Transverse colon (tissue), 4 donors: ENCODE measurements at regions not wholly inside any gene's neighbourhood (a gene's known extent, or its start where the extent isn't known, plus 50 kb on each side); places are given as distances from the start of the nearest gene placed in this dataset.
A peak's percentile ranks its signal among the peaks of the same experiment; 100 is the strongest.

Experiments used
- DNase-seq: peaks from one replicate; pipeline ENCODE4 v3.0.0-alpha.2; 2019
- H3K27ac ChIP-seq, 4 donors: fragments of 200-600 bp; sonication (generic); 2 replicates each; pipeline ENCODE4 v1.5.1; 2016 to 2018; ENCODE audit warnings: inconsistent platforms in 4 of 4
- H3K27me3 ChIP-seq: fragments of 200-600 bp; sonication (generic); 2 replicates; pipeline ENCODE4 v1.5.1; 2017; ENCODE audit warnings: inconsistent platforms
- H3K36me3 ChIP-seq, 4 donors: fragments of 200-600 bp; sonication (generic); 2 replicates each; pipeline ENCODE4 v1.5.1; 2017 to 2019; ENCODE audit warnings: inconsistent platforms in 4 of 4
- H3K4me1 ChIP-seq, 4 donors: fragments of 200-600 bp; sonication (generic); 2 replicates each; pipeline ENCODE4 v1.5.1; 2017 to 2020; ENCODE audit warnings: inconsistent platforms in 4 of 4
- H3K4me3 ChIP-seq, 4 donors: fragments of 200-600 bp; sonication (generic); 1 replicate in 1 of 4; 2 replicates in 3 of 4; pipeline versions ENCODE4 v1.5.1 to v1.6.1; 2017 to 2019; ENCODE audit warnings: inconsistent platforms in 4 of 4
- H3K9me3 ChIP-seq, 2 donors: fragments of 200-600 bp; sonication (generic); 2 replicates each; pipeline ENCODE4 v1.5.1; 2017 to 2019; ENCODE audit warnings: inconsistent platforms in 2 of 2
- EP300 ChIP-seq: sonication (generic); formaldehyde crosslinking; IDR thresholded peaks from one replicate; pipeline ENCODE4 v1.6.1; 2017; ENCODE audit warnings: antibody characterized with exemption, low read depth
- POLR2A ChIP-seq: fragments of 450-650 bp; IDR thresholded peaks from one replicate; pipeline ENCODE4 v1.6.1; 2016; ENCODE audit warnings: antibody characterized with exemption, mild to moderate bottlenecking, moderate library complexity
- POLR2AphosphoS5 ChIP-seq, 3 donors: sonication (generic); formaldehyde crosslinking; IDR thresholded peaks; one replicate each; pipeline ENCODE4 v1.6.1; 2016; ENCODE audit warnings: antibody characterized with exemption in 3 of 3
- WGBS, 2 donors: methylation state at CpG; one replicate each; pipeline ENCODE4 v1.1.5; 2018; ENCODE audit warnings: low coverage in 1 of 2; 5-methylcytosine and 5-hydroxymethylcytosine counted together
- in situ Hi-C, 4 donors: fragments of 200-750 bp; cut with MboI; loops; one replicate each; pipeline versions ENCODE4 v1.15.0 to v1.15.1; 2017; ENCODE audit warnings: low sequenced_read_pairs in 3 of 4, low pct_ligation_motif_present in 1 of 4, low pct_unique_long_range_greater_than_20kb in 1 of 4
- intact Hi-C: fragments of 100-400 bp; cut with DNase I; formaldehyde crosslinking; loops from one replicate; pipeline ENCODE4 v1.15.1; 2023; ENCODE audit warnings: low total_unique reads
- TF ChIP-seq, protein P1 (sequence below), 5 experiments: fragments of 200-600 bp in 3 of 5; fragments of 450-650 bp in 2 of 5; sonication (generic) in 3 of 5; IDR thresholded peaks; 1 replicate in 2 of 5; 2 replicates in 3 of 5; pipeline ENCODE4 v1.5.1; 2016 to 2017; ENCODE audit warnings: antibody characterized with exemption in 5 of 5, inconsistent platforms in 3 of 5, mild to moderate bottlenecking in 2 of 5, moderate library complexity in 1 of 5

DNA sequence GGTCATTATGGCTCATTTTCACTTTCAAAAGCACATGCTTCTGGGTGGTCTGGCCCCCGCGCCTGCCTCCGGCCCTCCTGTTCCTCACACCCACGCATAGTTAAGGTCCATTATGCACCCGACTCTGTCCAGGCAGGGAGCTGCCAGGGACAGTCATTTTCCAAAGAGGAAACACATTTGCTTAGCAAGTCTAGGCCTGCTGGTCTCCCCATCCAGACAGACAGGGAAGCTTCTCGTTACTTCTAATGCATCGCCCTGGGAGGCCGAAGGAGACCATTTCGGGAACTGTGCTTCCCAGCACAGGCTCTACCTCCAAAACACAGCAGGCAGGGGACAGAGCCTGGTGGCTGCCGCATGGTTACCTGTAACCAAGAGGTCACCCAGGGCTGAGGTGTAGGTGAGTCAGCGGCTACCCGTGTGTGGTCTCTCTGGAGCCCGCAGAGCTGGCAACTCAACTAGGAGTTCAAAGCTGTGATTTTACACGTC is 87.1 kb upstream of the SHANK2 start:
- Histone ChIP-seq H3K27ac (peak overlapping the region in 1 of 4 donors; percentile 30), H3K9me3 (no peaks in the 10 kb centered on the region), H3K36me3 (no peaks in the 10 kb centered on the region), H3K27me3 (no peaks in the 10 kb centered on the region), H3K4me1 (peaks cover 0 to 3% (median 0%) of the 10 kb centered on the region in 4 donors), H3K4me3 (no peak overlapping the region)
- DNase-seq, result no peak
- intact Hi-C loops (no loop called here), in situ Hi-C loops (no loop called here)
- WGBS, 2 donors, result 78% methylated on average over 14 of the region's 14 CpGs; no CpG with 5 or more reads in 1 of the 2 donors
- TF ChIP-seq EP300, result no peak
- TF ChIP-seq, protein P1, sequence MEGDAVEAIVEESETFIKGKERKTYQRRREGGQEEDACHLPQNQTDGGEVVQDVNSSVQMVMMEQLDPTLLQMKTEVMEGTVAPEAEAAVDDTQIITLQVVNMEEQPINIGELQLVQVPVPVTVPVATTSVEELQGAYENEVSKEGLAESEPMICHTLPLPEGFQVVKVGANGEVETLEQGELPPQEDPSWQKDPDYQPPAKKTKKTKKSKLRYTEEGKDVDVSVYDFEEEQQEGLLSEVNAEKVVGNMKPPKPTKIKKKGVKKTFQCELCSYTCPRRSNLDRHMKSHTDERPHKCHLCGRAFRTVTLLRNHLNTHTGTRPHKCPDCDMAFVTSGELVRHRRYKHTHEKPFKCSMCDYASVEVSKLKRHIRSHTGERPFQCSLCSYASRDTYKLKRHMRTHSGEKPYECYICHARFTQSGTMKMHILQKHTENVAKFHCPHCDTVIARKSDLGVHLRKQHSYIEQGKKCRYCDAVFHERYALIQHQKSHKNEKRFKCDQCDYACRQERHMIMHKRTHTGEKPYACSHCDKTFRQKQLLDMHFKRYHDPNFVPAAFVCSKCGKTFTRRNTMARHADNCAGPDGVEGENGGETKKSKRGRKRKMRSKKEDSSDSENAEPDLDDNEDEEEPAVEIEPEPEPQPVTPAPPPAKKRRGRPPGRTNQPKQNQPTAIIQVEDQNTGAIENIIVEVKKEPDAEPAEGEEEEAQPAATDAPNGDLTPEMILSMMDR (IDR thresholded peaks at IDR 0.05), result no peak
- TF ChIP-seq POLR2AphosphoS5 (IDR thresholded peaks at IDR 0.05), result no peak
- TF ChIP-seq POLR2A, result no peak

DNA sequence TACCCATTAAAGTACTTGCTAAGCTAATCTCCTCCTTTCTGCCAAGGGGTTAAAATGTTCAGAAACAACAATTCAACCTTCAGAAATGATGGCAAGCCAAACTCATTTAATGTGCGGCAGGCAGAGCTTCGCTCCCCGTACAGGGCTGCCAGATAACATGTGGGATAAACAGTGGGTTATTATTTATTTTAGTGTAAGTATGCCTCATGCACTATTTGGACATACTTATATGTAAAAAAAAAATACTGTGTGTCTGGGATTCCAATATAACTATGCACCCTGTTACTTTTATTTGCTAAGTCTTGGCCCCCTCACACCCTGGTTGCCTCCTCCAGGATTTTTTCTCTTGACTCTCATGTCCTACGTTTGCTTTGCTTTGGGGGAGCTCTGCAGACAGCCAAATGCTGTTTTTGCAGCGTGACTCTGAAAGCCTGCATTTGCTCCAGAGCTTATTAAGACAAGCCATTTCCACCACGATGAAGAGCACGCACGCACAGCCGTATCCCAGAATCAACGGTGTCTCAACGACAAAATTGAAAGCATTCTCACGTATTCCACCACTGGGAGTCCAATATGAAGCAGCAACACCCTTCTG is 86.5 kb upstream of the SHANK2 start:
- DNase-seq, result no peak
- Histone ChIP-seq H3K4me1 (peaks cover 0 to 3% (median 0%) of the 10 kb centered on the region in 4 donors), H3K36me3 (no peaks in the 10 kb centered on the region), H3K27ac (peak overlapping the region in 1 of 4 donors; percentile 30), H3K9me3 (no peaks in the 10 kb centered on the region), H3K4me3 (no peak overlapping the region), H3K27me3 (no peaks in the 10 kb centered on the region)
- in situ Hi-C loops, result no loop called here
- 59 to 65% methylated on average over 6 to 12 of the region's 12 CpGs for WGBS, 2 donors
- intact Hi-C loops, result no loop called here
- no peak for TF ChIP-seq POLR2A
- TF ChIP-seq, protein P1 (IDR thresholded peaks at IDR 0.05), result no peak

DNA sequence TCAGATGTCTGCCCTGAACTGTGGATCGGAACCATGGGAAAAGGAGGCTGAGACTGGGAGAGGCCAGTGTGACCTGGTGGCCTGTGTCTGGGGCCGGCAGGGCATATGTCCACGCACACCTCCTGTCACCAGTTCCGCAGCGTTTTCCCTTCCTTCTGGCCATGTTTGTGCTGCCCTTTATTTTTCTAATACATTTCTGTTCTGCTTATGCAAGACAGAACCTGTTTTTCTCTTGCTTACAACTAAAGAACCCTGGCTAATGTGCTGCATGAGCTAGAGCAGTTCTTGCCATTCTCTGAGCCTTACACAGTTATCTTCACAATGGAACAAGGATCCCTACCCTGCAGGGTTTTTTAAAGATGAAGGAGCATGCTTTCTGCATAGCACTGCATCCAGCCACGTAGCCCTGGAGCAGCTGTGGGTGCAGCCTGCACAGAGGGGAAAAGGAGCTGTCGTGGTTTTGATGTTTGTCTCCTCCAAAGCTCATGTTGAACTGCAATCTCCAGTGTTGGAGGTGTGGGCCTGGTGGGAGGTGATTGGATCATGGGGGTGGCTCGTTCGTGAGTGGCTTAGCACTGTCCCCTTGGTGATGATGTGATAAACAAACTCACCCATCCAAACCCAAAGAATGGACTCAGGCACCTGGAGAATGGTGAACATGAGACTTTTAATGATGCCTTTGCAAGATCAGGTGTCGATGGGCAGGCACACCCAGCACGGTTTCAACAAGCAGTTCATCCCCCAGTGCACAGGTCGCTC is 84.8 kb upstream of the SHANK2 start:
- TF ChIP-seq POLR2A (no peak), POLR2AphosphoS5 (IDR thresholded peaks at IDR 0.05) (no peak), EP300 (no peak)
- TF ChIP-seq, protein P1 (IDR thresholded peaks at IDR 0.05), result no peak
- peaks cover 0 to 3% (median 0%) of the 10 kb centered on the region in 4 donors for H3K4me1 ChIP-seq
- H3K4me3 ChIP-seq, result no peak overlapping the region
- no peak for DNase-seq
- no peaks in the 10 kb centered on the region for H3K9me3 ChIP-seq
- H3K27me3 ChIP-seq, result no peaks in the 10 kb centered on the region
- WGBS, 2 donors, result 88% methylated on average over 12 of the region's 12 CpGs; no CpG with 5 or more reads in 1 of the 2 donors
- intact Hi-C loops, result no loop called here
- H3K36me3 ChIP-seq, result no peaks in the 10 kb centered on the region
- in situ Hi-C loops, result no loop called here
- H3K27ac ChIP-seq, result no peak overlapping the region

DNA sequence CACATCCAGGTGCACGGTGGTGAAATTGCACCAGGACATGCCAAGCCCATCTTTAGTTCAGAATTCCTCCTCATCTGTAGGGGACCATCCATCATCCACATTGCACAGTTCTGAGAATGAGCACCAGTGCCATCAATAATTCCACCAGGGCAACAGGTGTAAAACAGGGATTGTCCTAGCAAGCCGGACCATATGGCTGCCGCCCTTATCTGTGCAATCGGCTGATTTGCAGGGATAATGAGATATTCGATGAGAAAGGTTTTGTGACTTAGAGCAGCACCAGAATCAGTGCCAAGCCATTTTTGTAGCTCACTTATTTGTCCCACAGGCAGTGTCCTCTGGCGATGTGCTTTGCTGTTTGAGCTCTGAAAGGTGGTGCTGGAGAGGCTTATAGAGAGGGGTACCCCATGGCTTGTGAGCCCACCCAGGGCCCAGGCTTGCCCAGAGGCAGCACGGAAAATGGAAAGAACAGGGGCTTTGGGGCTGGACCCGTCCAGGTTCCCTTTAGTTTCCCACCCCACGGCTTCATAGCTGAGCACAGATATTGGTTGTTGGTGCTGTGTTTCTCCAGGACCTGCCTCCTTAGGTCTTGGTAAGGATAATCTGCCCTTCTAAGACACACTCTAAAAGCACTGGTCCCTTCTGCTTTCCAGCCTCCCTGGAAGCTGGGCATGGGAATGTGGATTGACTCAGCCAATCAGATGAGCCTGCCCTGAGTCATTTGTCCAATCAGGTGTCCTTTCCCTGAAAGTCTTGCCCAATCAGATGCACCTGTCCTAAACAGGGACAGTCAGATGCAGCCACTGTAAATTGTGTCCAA is 84.0 kb upstream of the SHANK2 start:
- H3K4me1 ChIP-seq, result peaks cover 0 to 3% (median 0%) of the 10 kb centered on the region in 4 donors
- TF ChIP-seq, protein P1 (IDR thresholded peaks at IDR 0.05), result no peak
- TF ChIP-seq POLR2A, result no peak
- no peak for TF ChIP-seq EP300
- no peak for TF ChIP-seq POLR2AphosphoS5 (IDR thresholded peaks at IDR 0.05)
- intact Hi-C loops, result no loop called here
- no peak overlapping the region for H3K27ac ChIP-seq
- H3K9me3 ChIP-seq, result no peaks in the 10 kb centered on the region
- no peaks in the 10 kb centered on the region for H3K36me3 ChIP-seq
- H3K4me3 ChIP-seq, result no peak overlapping the region
- in situ Hi-C loops, result no loop called here
- no peaks in the 10 kb centered on the region for H3K27me3 ChIP-seq
- no peak for DNase-seq
- 84% methylated on average over 9 of the region's 9 CpGs; no CpG with 5 or more reads in 1 of the 2 donors for WGBS, 2 donors
